Adrenal gland (tissue), 9 donors: ENCODE measurements at regions not wholly inside any gene's neighbourhood (a gene's known extent, or its start where the extent isn't known, plus 50 kb on each side); places are given as distances from the start of the nearest gene placed in this dataset.

ENCODE experiments used
- DNase-seq, 7 donors: peaks; one replicate each; pipeline ENCODE4 v3.0.0-alpha.2; 2019 to 2020
- H3K27ac ChIP-seq, 5 donors: fragments of 200-600 bp; sonication (generic) in 4 of 5; 1 replicate in 3 of 5; 2 replicates in 2 of 5; pipeline versions ENCODE4 v1.5.1 to v1.8.0; 2016 to 2020; ENCODE audit warnings: mild to moderate bottlenecking in 1 of 5
- H3K27me3 ChIP-seq: fragments of 200-600 bp; 2 replicates; pipeline ENCODE4 v1.8.0; 2021
- H3K36me3 ChIP-seq, 2 donors: fragments of 200-600 bp; replicated peaks in 1 of 2; 1 replicate in 1 of 2; 2 replicates in 1 of 2; pipeline versions ENCODE4 v1.5.1 to v1.8.0; 2018 to 2022
- H3K4me1 ChIP-seq, 2 donors: fragments of 200-600 bp; replicated peaks in 1 of 2; 1 replicate in 1 of 2; 2 replicates in 1 of 2; pipeline versions ENCODE4 v1.5.1 to v1.8.0; 2018 to 2021
- H3K4me3 ChIP-seq, 4 donors: fragments of 200-600 bp; sonication (generic) in 3 of 4; one replicate each; pipeline ENCODE4 v1.5.1; 2016 to 2018
- H3K9me3 ChIP-seq, 3 donors: fragments of 200-600 bp; sonication (generic) in 1 of 3; replicated peaks in 1 of 3; 1 replicate in 2 of 3; 2 replicates in 1 of 3; pipeline versions ENCODE4 v1.5.1 to v1.8.0; 2016 to 2021
- POLR2A ChIP-seq, 2 donors: fragments of 450-650 bp; IDR thresholded peaks; one replicate each; pipeline ENCODE4 v1.6.1; 2017; ENCODE audit warnings: antibody characterized with exemption in 2 of 2, mild to moderate bottlenecking in 2 of 2, moderate library complexity in 1 of 2
- WGBS, 4 donors: extraction: QIAGEN DNeasy Blood & Tissue Kit in 2 of 4; methylation state at CpG; one replicate each; pipeline versions ENCODE4 v1.1.5 to v1.1.7; 2013 to 2017; 5-methylcytosine and 5-hydroxymethylcytosine counted together
- intact Hi-C, 2 donors: fragments of 100-400 bp; cut with DNase I; formaldehyde crosslinking; loops; one replicate each; pipeline versions ENCODE4 v1.14.1 to v1.15.0; 2022 to 2023
- TF ChIP-seq, protein P1 (sequence below), 6 experiments: fragments of 450-650 bp in 4 of 6; fragments of 200-600 bp in 2 of 6; sonication (generic) in 1 of 6; IDR thresholded peaks; 1 replicate in 5 of 6; 2 replicates in 1 of 6; pipeline versions ENCODE4 v1.5.1 to v1.8.0; 2016 to 2021; ENCODE audit warnings: antibody characterized with exemption in 6 of 6, mild to moderate bottlenecking in 2 of 6, moderate library complexity in 1 of 6
- donor health status: healthy with polysubstance abuse.
- donor health status: Bipolar disorder and iron deficiency.
- donor health status: DM: yes; HTN: yes; CAD: no.
- donor health status: DM: no; HTN: no; CAD: no.
- donor health status: DM: no; HTN: no; CAD: no.

DNA sequence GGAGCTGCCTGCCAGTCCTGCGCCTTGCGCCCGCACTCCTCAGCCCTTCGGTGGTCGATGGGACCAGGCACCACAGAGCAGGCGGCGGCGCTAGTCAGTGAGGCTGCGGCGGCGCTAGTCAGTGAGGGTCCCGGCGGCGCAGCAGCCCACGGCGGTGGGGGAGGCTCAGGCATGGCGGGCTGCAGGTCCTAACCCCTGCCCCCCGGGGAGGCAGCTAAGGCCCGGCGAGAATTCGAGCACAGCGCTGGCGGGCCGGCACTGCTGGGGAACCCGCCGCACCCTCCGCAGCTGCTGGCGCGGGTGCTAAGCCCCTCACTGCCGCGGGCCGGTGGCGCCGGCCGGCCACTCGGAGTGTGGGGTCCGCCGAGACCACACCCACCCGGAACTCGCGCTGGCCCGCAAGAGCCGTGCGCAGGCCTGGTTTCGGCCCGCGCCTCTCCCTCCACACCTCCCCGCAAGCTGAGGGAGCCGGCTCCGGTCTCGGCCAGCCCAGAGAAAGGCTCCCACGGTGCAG lies 867.4 kb downstream of the DSC3 start:
- H3K4me3 ChIP-seq, result no peak overlapping the region

DNA sequence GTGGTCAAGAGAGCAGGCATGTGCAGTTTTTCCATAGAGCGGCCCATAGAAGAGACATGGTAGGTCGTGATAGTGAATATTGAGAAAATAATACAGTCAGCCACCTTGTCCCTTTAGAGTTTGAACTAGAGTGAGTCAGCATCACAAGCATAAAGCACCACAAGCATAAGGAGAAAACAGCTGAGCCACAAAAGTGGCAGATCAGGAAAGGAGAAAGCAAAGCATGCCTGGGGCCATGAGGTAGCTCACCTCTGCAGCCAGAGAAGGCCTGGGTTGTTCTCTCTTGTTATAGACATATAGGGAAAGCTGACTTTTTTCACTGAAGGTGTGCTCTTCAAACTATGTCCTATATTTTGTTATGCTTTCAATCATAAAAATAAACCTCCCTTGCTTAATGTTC lies 879.0 kb downstream of the DSC3 start:
- no peaks in the 10 kb centered on the region for H3K4me1 ChIP-seq
- H3K27me3 ChIP-seq, result no peaks in the 10 kb centered on the region
- no peaks in the 10 kb centered on the region for H3K9me3 ChIP-seq
- no peak for TF ChIP-seq POLR2A (IDR thresholded peaks at IDR 0.05)
- TF ChIP-seq, protein P1, sequence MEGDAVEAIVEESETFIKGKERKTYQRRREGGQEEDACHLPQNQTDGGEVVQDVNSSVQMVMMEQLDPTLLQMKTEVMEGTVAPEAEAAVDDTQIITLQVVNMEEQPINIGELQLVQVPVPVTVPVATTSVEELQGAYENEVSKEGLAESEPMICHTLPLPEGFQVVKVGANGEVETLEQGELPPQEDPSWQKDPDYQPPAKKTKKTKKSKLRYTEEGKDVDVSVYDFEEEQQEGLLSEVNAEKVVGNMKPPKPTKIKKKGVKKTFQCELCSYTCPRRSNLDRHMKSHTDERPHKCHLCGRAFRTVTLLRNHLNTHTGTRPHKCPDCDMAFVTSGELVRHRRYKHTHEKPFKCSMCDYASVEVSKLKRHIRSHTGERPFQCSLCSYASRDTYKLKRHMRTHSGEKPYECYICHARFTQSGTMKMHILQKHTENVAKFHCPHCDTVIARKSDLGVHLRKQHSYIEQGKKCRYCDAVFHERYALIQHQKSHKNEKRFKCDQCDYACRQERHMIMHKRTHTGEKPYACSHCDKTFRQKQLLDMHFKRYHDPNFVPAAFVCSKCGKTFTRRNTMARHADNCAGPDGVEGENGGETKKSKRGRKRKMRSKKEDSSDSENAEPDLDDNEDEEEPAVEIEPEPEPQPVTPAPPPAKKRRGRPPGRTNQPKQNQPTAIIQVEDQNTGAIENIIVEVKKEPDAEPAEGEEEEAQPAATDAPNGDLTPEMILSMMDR (IDR thresholded peaks at IDR 0.05), result no peak
- no peak overlapping the region for H3K27ac ChIP-seq
- H3K4me3 ChIP-seq, result no peak overlapping the region
- 75 to 91% (median 87%) methylated on average over 2 of the region's 2 CpGs for WGBS, 4 donors
- intact Hi-C loops, result no loop called here
- H3K36me3 ChIP-seq, result no peaks in the 10 kb centered on the region
- no peak for DNase-seq

More for the DNA sequence above, 867.4 kb downstream of the DSC3 start:
- Histone ChIP-seq H3K36me3 (no peaks in the 10 kb centered on the region), H3K27me3 (no peaks in the 10 kb centered on the region), H3K9me3 (no peaks in the 10 kb centered on the region), H3K4me1 (no peaks in the 10 kb centered on the region), H3K27ac (no peak overlapping the region)
- no peak for TF ChIP-seq POLR2A (IDR thresholded peaks at IDR 0.05)
- TF ChIP-seq, protein P1 (IDR thresholded peaks at IDR 0.05), result no peak
- no peak for DNase-seq
- intact Hi-C loops, result no loop called here
- WGBS, 4 donors, result 95 to 98% (median 97%) methylated on average over 12 to 52 of the region's 52 CpGs

DNA sequence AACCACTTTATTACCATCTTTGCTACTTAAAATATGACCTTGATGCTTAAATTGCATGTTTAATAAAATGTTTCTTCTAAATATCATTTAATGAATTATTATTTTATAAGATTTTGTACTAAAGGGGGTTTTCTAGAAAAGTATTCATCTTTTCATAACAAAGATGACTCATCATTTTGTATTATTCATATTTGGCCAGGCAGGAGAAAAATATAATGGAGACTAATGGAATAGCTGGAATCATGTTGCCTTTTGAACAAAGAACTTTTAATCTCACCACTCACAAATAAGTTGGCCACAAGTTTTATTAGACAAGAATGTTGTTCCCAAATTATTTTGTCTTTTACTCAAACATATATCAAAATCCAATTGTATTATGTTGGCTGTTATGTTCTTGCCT lies 882.4 kb downstream of the DSC3 start:
- H3K4me3 ChIP-seq, result no peak overlapping the region
- no peak for DNase-seq
- no peaks in the 10 kb centered on the region for H3K9me3 ChIP-seq
- no peaks in the 10 kb centered on the region for H3K36me3 ChIP-seq
- no peaks in the 10 kb centered on the region for H3K27me3 ChIP-seq
- no peak overlapping the region for H3K27ac ChIP-seq
- H3K4me1 ChIP-seq, result no peaks in the 10 kb centered on the region
- intact Hi-C loops, result no loop called here
- TF ChIP-seq, protein P1 (IDR thresholded peaks at IDR 0.05), result no peak
- TF ChIP-seq POLR2A (IDR thresholded peaks at IDR 0.05), result no peak

- intact Hi-C loops, result no loop called here
- Histone ChIP-seq H3K27me3 (no peaks in the 10 kb centered on the region), H3K4me1 (no peaks in the 10 kb centered on the region), H3K27ac (no peak overlapping the region), H3K4me3 (no peak overlapping the region), H3K36me3 (no peaks in the 10 kb centered on the region), H3K9me3 (no peaks in the 10 kb centered on the region)
- no peak for DNase-seq
- no peak for TF ChIP-seq POLR2A (IDR thresholded peaks at IDR 0.05)
- TF ChIP-seq, protein P1 (IDR thresholded peaks at IDR 0.05), result no peak
- WGBS, 4 donors, result 42 to 59% (median 49%) methylated on average over 2 of the region's 2 CpGs
Measured at GRCh38 chr18:30150586-30151250, 891.8 kb downstream of the DSC3 start.
